Transverse colon (tissue), 4 donors: ENCODE measurements at regions not wholly inside any gene's neighbourhood (a gene's known extent, or its start where the extent isn't known, plus 50 kb on each side); places are given as distances from the start of the nearest gene placed in this dataset.

Source experiments
- EP300 ChIP-seq: sonication (generic); formaldehyde crosslinking; IDR thresholded peaks from one replicate; pipeline ENCODE4 v1.6.1; 2017; ENCODE audit warnings: antibody characterized with exemption, low read depth
- POLR2A ChIP-seq: fragments of 450-650 bp; IDR thresholded peaks from one replicate; pipeline ENCODE4 v1.6.1; 2016; ENCODE audit warnings: antibody characterized with exemption, mild to moderate bottlenecking, moderate library complexity
- POLR2AphosphoS5 ChIP-seq, 3 donors: sonication (generic); formaldehyde crosslinking; IDR thresholded peaks; one replicate each; pipeline ENCODE4 v1.6.1; 2016; ENCODE audit warnings: antibody characterized with exemption in 3 of 3
- TF ChIP-seq, protein P1 (sequence below), 5 experiments: fragments of 200-600 bp in 3 of 5; fragments of 450-650 bp in 2 of 5; sonication (generic) in 3 of 5; IDR thresholded peaks; 1 replicate in 2 of 5; 2 replicates in 3 of 5; pipeline ENCODE4 v1.5.1; 2016 to 2017; ENCODE audit warnings: antibody characterized with exemption in 5 of 5, inconsistent platforms in 3 of 5, mild to moderate bottlenecking in 2 of 5, moderate library complexity in 1 of 5

DNA sequence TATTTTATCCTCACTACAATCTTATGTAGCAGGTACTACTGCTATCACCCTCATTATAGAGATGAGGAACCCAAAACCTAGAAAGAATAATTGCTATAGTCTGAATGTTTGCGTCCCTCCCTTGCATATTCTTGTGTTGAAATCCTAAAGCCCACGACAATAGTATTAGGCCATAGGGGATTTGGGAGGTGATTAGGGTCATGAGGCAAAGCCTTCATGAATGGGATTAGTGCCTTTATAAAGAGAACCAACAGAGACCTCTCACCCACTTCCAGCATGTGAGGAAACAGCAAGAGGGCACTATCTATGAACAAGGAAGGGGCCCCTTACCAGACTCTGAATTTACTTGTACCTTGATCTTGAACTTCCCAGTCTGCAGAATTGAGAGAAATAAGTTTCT lies 500.3 kb upstream of the FAM98A start:
- no peak for TF ChIP-seq POLR2AphosphoS5 (IDR thresholded peaks at IDR 0.05)
- TF ChIP-seq POLR2A: no peak
- TF ChIP-seq, protein P1, sequence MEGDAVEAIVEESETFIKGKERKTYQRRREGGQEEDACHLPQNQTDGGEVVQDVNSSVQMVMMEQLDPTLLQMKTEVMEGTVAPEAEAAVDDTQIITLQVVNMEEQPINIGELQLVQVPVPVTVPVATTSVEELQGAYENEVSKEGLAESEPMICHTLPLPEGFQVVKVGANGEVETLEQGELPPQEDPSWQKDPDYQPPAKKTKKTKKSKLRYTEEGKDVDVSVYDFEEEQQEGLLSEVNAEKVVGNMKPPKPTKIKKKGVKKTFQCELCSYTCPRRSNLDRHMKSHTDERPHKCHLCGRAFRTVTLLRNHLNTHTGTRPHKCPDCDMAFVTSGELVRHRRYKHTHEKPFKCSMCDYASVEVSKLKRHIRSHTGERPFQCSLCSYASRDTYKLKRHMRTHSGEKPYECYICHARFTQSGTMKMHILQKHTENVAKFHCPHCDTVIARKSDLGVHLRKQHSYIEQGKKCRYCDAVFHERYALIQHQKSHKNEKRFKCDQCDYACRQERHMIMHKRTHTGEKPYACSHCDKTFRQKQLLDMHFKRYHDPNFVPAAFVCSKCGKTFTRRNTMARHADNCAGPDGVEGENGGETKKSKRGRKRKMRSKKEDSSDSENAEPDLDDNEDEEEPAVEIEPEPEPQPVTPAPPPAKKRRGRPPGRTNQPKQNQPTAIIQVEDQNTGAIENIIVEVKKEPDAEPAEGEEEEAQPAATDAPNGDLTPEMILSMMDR (IDR thresholded peaks at IDR 0.05): no peak
- TF ChIP-seq EP300: no peak
